ENCODE measurements at regions not wholly inside any gene's neighbourhood (a gene's known extent, or its start where the extent isn't known, plus 50 kb on each side); places are given as distances from the start of the nearest gene placed in this dataset.
"Not testable (repeated sequence)": the region's sequence is repeated elsewhere in the genome, so short reads cannot be mapped to it uniquely, and the experiment has no call there.

GRCh38 chr6:40135491-40136072, 201.3 kb upstream of the MOCS1 start:
- Mint-ChIP-seq H3K36me3 (ENCODE audit: insufficient read depth, unreplicated experiment) (no peaks in the 10 kb centered on the region), H3K27ac (ENCODE audit: unreplicated experiment) (no peak overlapping the region), H3K27me3 (ENCODE audit: unreplicated experiment) (no peaks in the 10 kb centered on the region), H3K4me3 (ENCODE audit: low read depth, unreplicated experiment) (no peak overlapping the region), H3K4me1 (ENCODE audit: low read depth, unreplicated experiment) (peaks cover 34% of the 10 kb centered on the region), H3K9me3 (ENCODE audit: low read depth, unreplicated experiment) (peaks cover 13% of the 10 kb centered on the region)
- no peak for TF ChIP-seq CTCF (IDR thresholded peaks at IDR 0.05; ENCODE audit: unreplicated experiment)
- no TSS peak for BruUV-seq (replicated peaks)
- no peak for DNase-seq
- CTCF ChIA-PET, result no interaction called here
- intact Hi-C loops (cut with micrococcal nuclease; ENCODE audit: unreplicated experiment), result no loop called here

- H3K27ac Mint-ChIP-seq (ENCODE audit: unreplicated experiment); H3K36me3 Mint-ChIP-seq (ENCODE audit: insufficient read depth, unreplicated experiment); intact Hi-C loops (cut with micrococcal nuclease; ENCODE audit: unreplicated experiment); DNase-seq; BruUV-seq (replicated peaks); H3K4me3 Mint-ChIP-seq (ENCODE audit: low read depth, unreplicated experiment); H3K27me3 Mint-ChIP-seq (ENCODE audit: unreplicated experiment): not testable (repeated sequence)
- H3K4me1 Mint-ChIP-seq (ENCODE audit: low read depth, unreplicated experiment), result peaks cover 22% of the 10 kb centered on the region
- H3K9me3 Mint-ChIP-seq (ENCODE audit: low read depth, unreplicated experiment), result peaks cover 17% of the 10 kb centered on the region
- CTCF ChIA-PET, result interaction anchor here (1.4 kb wide), 1 partner anchor 12 kb away, joined by 3 read pairs; no protein-coding TSS in a partner anchor
Observed at GRCh38 chr6:40133981-40134380, 199.7 kb upstream of the MOCS1 start.

GRCh38 chr6:40131675-40132074, 197.4 kb upstream of the MOCS1 start:
- no peaks in the 10 kb centered on the region for H3K27me3 Mint-ChIP-seq (ENCODE audit: unreplicated experiment)
- peaks cover 10% of the 10 kb centered on the region for H3K4me1 Mint-ChIP-seq (ENCODE audit: low read depth, unreplicated experiment)
- no peaks in the 10 kb centered on the region for H3K36me3 Mint-ChIP-seq (ENCODE audit: insufficient read depth, unreplicated experiment)
- no peak overlapping the region for H3K4me3 Mint-ChIP-seq (ENCODE audit: low read depth, unreplicated experiment)
- H3K9me3 Mint-ChIP-seq (ENCODE audit: low read depth, unreplicated experiment), result peaks cover 13% of the 10 kb centered on the region
- intact Hi-C loops (cut with micrococcal nuclease; ENCODE audit: unreplicated experiment), result no loop called here
- CTCF ChIA-PET, result no interaction called here
- H3K27ac Mint-ChIP-seq (ENCODE audit: unreplicated experiment), result no peak overlapping the region
- BruUV-seq (replicated peaks), result no TSS peak
- no peak for DNase-seq
- TF ChIP-seq CTCF (IDR thresholded peaks at IDR 0.05; ENCODE audit: unreplicated experiment), result no peak

GRCh38 chr6:40128127-40128526, 193.9 kb upstream of the MOCS1 start:
- no peak overlapping the region for H3K4me3 Mint-ChIP-seq (ENCODE audit: low read depth, unreplicated experiment)

More at GRCh38 chr6:40128127-40128526, 193.9 kb upstream of the MOCS1 start:
- Mint-ChIP-seq H3K36me3 (ENCODE audit: insufficient read depth, unreplicated experiment) (no peaks in the 10 kb centered on the region), H3K4me1 (ENCODE audit: low read depth, unreplicated experiment) (peaks cover 10% of the 10 kb centered on the region), H3K27me3 (ENCODE audit: unreplicated experiment) (no peaks in the 10 kb centered on the region), H3K9me3 (ENCODE audit: low read depth, unreplicated experiment) (peaks cover 6% of the 10 kb centered on the region), H3K27ac (ENCODE audit: unreplicated experiment) (peak overlapping the region; percentile 46)
- no peak for DNase-seq
- BruUV-seq (replicated peaks), result no TSS peak
- intact Hi-C loops (cut with micrococcal nuclease; ENCODE audit: unreplicated experiment), result no loop called here
- no peak for TF ChIP-seq CTCF (IDR thresholded peaks at IDR 0.05; ENCODE audit: unreplicated experiment)
- CTCF ChIA-PET, result no interaction called here
